ENCODE measurements at regions not wholly inside any gene's neighbourhood (a gene's known extent, or its start where the extent isn't known, plus 50 kb on each side); places are given as distances from the start of the nearest gene placed in this dataset.

DNA sequence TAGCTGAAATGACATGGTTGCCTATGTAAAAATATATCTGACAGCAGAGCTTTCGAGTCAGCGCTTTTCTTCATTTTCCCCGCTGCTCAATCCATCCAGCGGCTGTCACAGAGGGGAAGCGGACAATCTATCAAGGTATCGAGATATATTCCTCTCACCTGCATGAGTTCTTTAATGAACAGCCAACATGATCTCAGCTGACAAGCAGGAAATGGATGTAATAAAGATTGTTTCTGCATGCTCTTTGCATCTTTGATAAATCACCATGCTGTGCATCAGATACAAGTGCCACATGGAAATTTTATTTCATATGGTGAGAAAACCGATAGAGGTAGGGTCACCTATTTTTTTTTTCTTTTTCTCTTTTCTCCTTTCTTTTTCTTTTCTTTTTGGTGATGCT is 602.3 kb upstream of the MMS22L start:
- TF ChIP-seq, protein P1, sequence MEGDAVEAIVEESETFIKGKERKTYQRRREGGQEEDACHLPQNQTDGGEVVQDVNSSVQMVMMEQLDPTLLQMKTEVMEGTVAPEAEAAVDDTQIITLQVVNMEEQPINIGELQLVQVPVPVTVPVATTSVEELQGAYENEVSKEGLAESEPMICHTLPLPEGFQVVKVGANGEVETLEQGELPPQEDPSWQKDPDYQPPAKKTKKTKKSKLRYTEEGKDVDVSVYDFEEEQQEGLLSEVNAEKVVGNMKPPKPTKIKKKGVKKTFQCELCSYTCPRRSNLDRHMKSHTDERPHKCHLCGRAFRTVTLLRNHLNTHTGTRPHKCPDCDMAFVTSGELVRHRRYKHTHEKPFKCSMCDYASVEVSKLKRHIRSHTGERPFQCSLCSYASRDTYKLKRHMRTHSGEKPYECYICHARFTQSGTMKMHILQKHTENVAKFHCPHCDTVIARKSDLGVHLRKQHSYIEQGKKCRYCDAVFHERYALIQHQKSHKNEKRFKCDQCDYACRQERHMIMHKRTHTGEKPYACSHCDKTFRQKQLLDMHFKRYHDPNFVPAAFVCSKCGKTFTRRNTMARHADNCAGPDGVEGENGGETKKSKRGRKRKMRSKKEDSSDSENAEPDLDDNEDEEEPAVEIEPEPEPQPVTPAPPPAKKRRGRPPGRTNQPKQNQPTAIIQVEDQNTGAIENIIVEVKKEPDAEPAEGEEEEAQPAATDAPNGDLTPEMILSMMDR (conservative IDR thresholded peaks at IDR 0.05; ENCODE audit: low read depth, low read length) = no peak
- no peak for TF ChIP-seq EZH2 (IDR thresholded peaks at IDR 0.05; ENCODE audit: borderline replicate concordance, low read depth, low read length, poor library complexity, severe bottlenecking)
